NT2/D1 (cell line): ENCODE measurements at regions not wholly inside any gene's neighbourhood (a gene's known extent, or its start where the extent isn't known, plus 50 kb on each side); places are given as distances from the start of the nearest gene placed in this dataset.
A peak's percentile ranks its signal among the peaks of the same experiment; 100 is the strongest.

Experiments
- DNase-seq: peaks from one replicate; pipeline ENCODE4 v3.0.0-alpha.2; 2011; ENCODE audit warnings: low read depth, low spot score
- H3K27me3 ChIP-seq: 2 replicates; pipeline ENCODE4 v1.6.0; 2011; ENCODE audit warnings: mild to moderate bottlenecking; ENCODE audit not compliant: insufficient read length, insufficient read depth
- H3K36me3 ChIP-seq: 2 replicates; pipeline ENCODE4 v1.6.1; 2011; ENCODE audit warnings: mild to moderate bottlenecking, low read length, mixed read lengths; ENCODE audit not compliant: insufficient read depth, insufficient read length
- H3K4me1 ChIP-seq: 2 replicates; pipeline ENCODE4 v1.5.1; 2011; ENCODE audit not compliant: insufficient read depth, insufficient read length
- H3K4me3 ChIP-seq: 2 replicates; pipeline ENCODE4 v1.5.1; 2011; ENCODE audit warnings: low read depth; ENCODE audit not compliant: insufficient read length
- H3K9ac ChIP-seq: 2 replicates; pipeline ENCODE4 v1.6.0; 2011; ENCODE audit warnings: low read depth; ENCODE audit not compliant: insufficient read length
- H3K9me3 ChIP-seq: 2 replicates; pipeline ENCODE4 v1.5.1; 2011; ENCODE audit warnings: mild to moderate bottlenecking, low read length; ENCODE audit not compliant: insufficient read depth
- SUZ12 ChIP-seq: IDR thresholded peaks from 2 replicates; pipeline ENCODE4 v1.6.1; 2011; ENCODE audit not compliant: insufficient read length, insufficient read depth; ENCODE audit errors: extremely low read depth
- YY1 ChIP-seq: IDR thresholded peaks from 2 replicates; pipeline ENCODE4 v1.6.1; 2011; ENCODE audit not compliant: insufficient read length, insufficient read depth
- ZNF274 ChIP-seq: IDR thresholded peaks from 2 replicates; pipeline ENCODE4 v1.6.1; 2011; ENCODE audit warnings: mild to moderate bottlenecking, low read depth, low read length

DNA sequence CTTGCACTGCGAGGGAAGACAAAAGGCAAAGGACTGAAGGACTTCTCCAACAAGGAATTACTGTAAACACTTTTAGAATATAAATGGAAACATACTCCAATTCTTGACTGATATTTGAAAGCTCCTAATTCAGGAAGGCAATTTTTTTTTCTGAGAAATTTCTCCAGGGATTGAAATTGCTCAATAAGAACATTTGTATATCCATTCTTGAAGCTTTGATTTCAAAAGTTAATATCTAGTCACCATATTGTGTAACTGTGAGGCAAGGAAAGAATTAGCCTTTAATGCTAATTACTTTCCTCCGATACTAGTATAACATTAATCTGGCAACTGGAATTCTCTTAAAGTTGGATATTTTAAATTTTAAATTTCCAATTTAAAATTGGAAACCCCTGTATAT lies 188.4 kb upstream of the COL1A2 start:
- H3K4me3 ChIP-seq, result no peak overlapping the region
- H3K9ac ChIP-seq, result no peak overlapping the region
- H3K9me3 ChIP-seq, result no peaks in the 10 kb centered on the region
- no peaks in the 10 kb centered on the region for H3K36me3 ChIP-seq
- no peaks in the 10 kb centered on the region for H3K27me3 ChIP-seq
- no peaks in the 10 kb centered on the region for H3K4me1 ChIP-seq
- DNase-seq, result no peak
- TF ChIP-seq YY1 (no peak), SUZ12 (no peak), ZNF274 (no peak)

DNA sequence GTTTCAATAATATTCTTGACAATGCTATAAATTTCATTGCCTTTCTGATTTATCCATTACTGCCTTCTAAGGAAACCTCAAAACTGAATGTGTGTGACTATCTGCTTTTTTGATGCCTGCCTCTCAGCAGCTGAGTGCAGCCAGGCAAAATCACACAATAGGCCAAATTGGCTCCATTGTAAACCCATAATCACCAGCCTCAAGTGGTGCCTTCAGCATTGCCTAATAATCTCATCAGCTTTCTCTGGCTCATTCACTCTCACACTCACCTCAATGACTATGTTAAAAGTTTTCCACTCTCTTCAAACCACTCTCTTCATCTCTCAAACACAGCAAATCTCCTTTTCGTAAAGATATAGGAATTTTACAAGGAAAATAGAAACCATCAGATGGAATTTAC lies 182.5 kb upstream of the COL1A2 start:
- Histone ChIP-seq H3K36me3 (no peaks in the 10 kb centered on the region), H3K27me3 (no peaks in the 10 kb centered on the region), H3K4me1 (no peaks in the 10 kb centered on the region), H3K4me3 (no peak overlapping the region), H3K9me3 (no peaks in the 10 kb centered on the region), H3K9ac (no peak overlapping the region)
- no peak for DNase-seq
- TF ChIP-seq SUZ12 (no peak), YY1 (no peak), ZNF274 (no peak)

DNA sequence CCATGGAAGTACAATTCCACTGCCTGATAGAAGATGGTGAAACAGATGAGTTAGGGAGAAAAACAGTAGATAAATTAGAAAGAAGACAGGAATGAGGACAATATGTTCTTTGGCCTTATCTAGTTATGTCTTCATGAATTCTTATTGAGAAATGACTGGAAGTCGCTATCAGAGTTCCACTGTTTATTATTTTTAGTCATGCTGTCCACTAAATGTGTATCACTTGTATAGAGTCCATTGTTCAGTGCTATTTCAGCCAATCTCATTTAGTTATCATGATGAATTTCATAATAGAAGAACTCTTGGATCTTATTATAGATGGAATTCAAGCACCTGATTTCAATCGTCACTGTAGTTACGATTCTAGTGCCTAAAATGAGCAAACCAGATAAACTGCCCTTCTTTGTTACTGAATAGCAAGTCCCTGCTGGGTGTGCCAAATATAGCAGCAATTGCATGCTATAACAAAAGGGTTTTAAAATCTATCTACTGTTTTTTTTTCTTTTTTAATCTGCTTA lies 177.7 kb upstream of the COL1A2 start:
- H3K4me1 ChIP-seq, result no peaks in the 10 kb centered on the region
- H3K4me3 ChIP-seq, result no peak overlapping the region

GRCh38 chr7:94217766-94218165 lies 176.9 kb upstream of the COL1A2 start:
- TF ChIP-seq ZNF274, result no peak
- TF ChIP-seq SUZ12, result no peak
- no peak for TF ChIP-seq YY1

More for the DNA sequence above, 177.7 kb upstream of the COL1A2 start:
- no peaks in the 10 kb centered on the region for H3K9me3 ChIP-seq
- H3K9ac ChIP-seq, result no peak overlapping the region
- TF ChIP-seq ZNF274, result no peak
- no peak for TF ChIP-seq SUZ12
- no peaks in the 10 kb centered on the region for H3K27me3 ChIP-seq
- no peaks in the 10 kb centered on the region for H3K36me3 ChIP-seq
- DNase-seq, result no peak

DNA sequence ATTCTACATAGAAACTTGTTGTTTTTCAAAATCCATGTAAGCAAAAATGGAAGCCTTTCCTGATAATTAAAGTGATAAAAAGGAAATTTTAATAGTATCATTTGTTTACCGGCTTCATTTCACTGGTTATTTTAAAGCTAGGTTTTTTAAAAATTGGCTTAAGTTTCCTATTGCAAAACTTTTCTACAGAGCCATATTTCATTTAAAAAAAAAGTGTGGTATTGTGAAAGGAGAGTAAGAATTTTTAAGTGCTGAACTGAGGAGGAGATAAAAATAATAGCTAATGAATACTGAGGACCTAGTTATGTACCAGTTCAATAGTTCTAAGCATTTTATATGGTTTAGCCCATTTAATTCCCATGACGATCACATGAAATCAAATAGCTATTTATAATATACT lies 172.2 kb upstream of the COL1A2 start:
- H3K4me3 ChIP-seq, result no peak overlapping the region
- peaks cover 2% of the 10 kb centered on the region for H3K4me1 ChIP-seq
- no peaks in the 10 kb centered on the region for H3K9me3 ChIP-seq
- no peaks in the 10 kb centered on the region for H3K27me3 ChIP-seq
- H3K9ac ChIP-seq, result no peak overlapping the region
- no peaks in the 10 kb centered on the region for H3K36me3 ChIP-seq
- TF ChIP-seq ZNF274, result no peak
- TF ChIP-seq SUZ12, result no peak
- no peak for TF ChIP-seq YY1
- DNase-seq, result no peak

More at GRCh38 chr7:94217766-94218165, 176.9 kb upstream of the COL1A2 start:
- no peaks in the 10 kb centered on the region for H3K4me1 ChIP-seq
- H3K36me3 ChIP-seq, result no peaks in the 10 kb centered on the region
- no peak for DNase-seq
- no peaks in the 10 kb centered on the region for H3K9me3 ChIP-seq
- no peak overlapping the region for H3K4me3 ChIP-seq
- no peaks in the 10 kb centered on the region for H3K27me3 ChIP-seq
- H3K9ac ChIP-seq, result no peak overlapping the region

DNA sequence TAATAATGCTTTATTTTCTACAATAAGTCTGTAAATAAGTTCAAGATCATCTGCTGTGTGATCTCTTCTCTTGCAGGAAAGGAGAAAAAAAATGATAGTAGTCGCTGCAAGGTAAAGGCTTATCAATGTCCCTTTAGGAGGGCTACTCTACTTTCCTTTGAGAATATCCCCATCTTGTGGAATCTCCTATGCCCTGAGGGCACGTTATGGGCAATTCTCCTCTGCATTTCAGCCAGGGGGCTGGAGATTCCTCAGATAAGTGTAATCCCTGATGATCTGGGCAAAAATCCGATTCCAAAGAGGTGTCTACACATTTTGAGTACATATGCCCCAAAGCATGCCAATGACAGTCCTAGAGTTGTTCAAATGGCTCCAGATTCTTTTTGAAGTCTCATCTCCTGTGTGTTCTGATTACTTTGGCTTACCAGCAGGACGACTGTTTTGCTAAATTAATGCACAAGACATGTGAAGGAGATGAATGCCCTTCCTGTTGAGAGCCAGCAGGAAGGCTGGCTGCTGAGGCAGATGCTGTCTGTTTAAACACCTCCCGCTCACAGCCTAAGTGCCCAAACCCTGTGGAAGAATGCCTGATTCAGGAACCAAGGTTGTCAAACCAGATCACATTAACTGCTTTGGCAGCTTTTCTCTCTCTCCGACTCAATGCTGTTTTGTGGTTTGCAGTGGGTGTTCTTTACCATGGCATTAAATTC lies 171.2 kb upstream of the COL1A2 start:
- H3K9ac ChIP-seq, result no peak overlapping the region
- peaks cover 2% of the 10 kb centered on the region for H3K4me1 ChIP-seq
- H3K4me3 ChIP-seq, result no peak overlapping the region
- peak; percentile 57 for DNase-seq
- H3K9me3 ChIP-seq, result no peaks in the 10 kb centered on the region
- no peaks in the 10 kb centered on the region for H3K36me3 ChIP-seq
- no peaks in the 10 kb centered on the region for H3K27me3 ChIP-seq
- TF ChIP-seq ZNF274 (no peak), YY1 (no peak), SUZ12 (no peak)

DNA sequence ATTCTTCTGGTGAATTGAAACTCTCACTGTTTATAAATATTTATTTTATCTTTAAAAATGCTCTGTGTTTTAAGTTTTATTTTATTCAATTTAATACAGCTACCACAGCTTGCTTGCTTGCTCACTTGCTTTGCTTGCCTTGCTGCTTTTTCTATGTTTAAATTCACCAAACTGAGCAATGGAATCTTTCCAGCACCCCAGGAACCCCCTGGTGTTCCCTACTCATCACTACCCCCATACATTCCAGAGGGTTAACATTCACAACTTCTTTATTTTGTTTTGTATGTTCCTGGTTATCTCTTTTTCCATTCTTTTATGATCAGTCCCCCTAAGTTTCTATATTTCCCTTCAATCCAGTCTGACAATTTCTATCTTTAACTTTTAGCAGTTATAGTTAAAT lies 166.5 kb upstream of the COL1A2 start:
- Histone ChIP-seq H3K4me1 (peaks cover 2% of the 10 kb centered on the region), H3K27me3 (no peaks in the 10 kb centered on the region), H3K4me3 (no peak overlapping the region), H3K9me3 (no peaks in the 10 kb centered on the region), H3K36me3 (no peaks in the 10 kb centered on the region), H3K9ac (no peak overlapping the region)
- TF ChIP-seq SUZ12, result no peak
- TF ChIP-seq ZNF274, result no peak
- DNase-seq, result peak; percentile 18

- H3K9ac ChIP-seq, result no peak overlapping the region
Measured at GRCh38 chr7:94228678-94229077, 166.0 kb upstream of the COL1A2 start.

More at GRCh38 chr7:94228678-94229077, 166.0 kb upstream of the COL1A2 start:
- no peaks in the 10 kb centered on the region for H3K9me3 ChIP-seq
- no peak for DNase-seq
- no peaks in the 10 kb centered on the region for H3K36me3 ChIP-seq
- TF ChIP-seq ZNF274 (no peak), YY1 (no peak), SUZ12 (no peak)
- no peaks in the 10 kb centered on the region for H3K4me1 ChIP-seq
- H3K27me3 ChIP-seq, result no peaks in the 10 kb centered on the region
- no peak overlapping the region for H3K4me3 ChIP-seq
